Stimulated activated naive CD4-positive, alpha-beta T cell (primary cell): ENCODE measurements at regions not wholly inside any gene's neighbourhood (a gene's known extent, or its start where the extent isn't known, plus 50 kb on each side); places are given as distances from the start of the nearest gene placed in this dataset.
"Not testable (repeated sequence)": the region's sequence is repeated elsewhere in the genome, so short reads cannot be mapped to it uniquely, and the experiment has no call there.

Experiments used
- DNase-seq, 6 experiments: peaks; one replicate each; lab custom pipeline; 2025; lab: John Stamatoyannopoulos, UW

GRCh38 chr6:144534180-144534579 is 249.0 kb downstream of the UTRN start:
- no peak for DNase-seq

GRCh38 chr6:144535630-144536029 is 250.5 kb downstream of the UTRN start:
- no peak for DNase-seq

- DNase-seq: no peak
Measured at GRCh38 chr6:144536079-144536478, 250.9 kb downstream of the UTRN start.

GRCh38 chr6:144543006-144543871 is 258.1 kb downstream of the UTRN start:
- no peak for DNase-seq

GRCh38 chr6:144544266-144544830 is 259.2 kb downstream of the UTRN start:
- no peak for DNase-seq

- no peak for DNase-seq
Measured at GRCh38 chr6:144546807-144547206, 261.7 kb downstream of the UTRN start.

- no peak for DNase-seq
Measured at GRCh38 chr6:144547409-144547808, 262.3 kb downstream of the UTRN start.

GRCh38 chr6:144548536-144548935 is 263.4 kb downstream of the UTRN start:
- no peak for DNase-seq

GRCh38 chr6:144549837-144550747 is 265.0 kb downstream of the UTRN start:
- no peak for DNase-seq

- DNase-seq: no peak
Measured at GRCh38 chr6:144551339-144551738, 266.2 kb downstream of the UTRN start.

- no peak for DNase-seq
Measured at GRCh38 chr6:144555066-144555465, 269.9 kb downstream of the UTRN start.

- DNase-seq: peak in 3 of 6 experiments; percentile 44 to 57 (median 51)
Measured at GRCh38 chr6:144559865-144560593, 274.9 kb downstream of the UTRN start.

- no peak for DNase-seq
Measured at GRCh38 chr6:144561455-144562043, 276.4 kb downstream of the UTRN start.

GRCh38 chr6:144564202-144564601 is 279.1 kb downstream of the UTRN start:
- no peak for DNase-seq

GRCh38 chr6:144566868-144567615 is 281.9 kb downstream of the UTRN start:
- DNase-seq: no peak

GRCh38 chr6:144568241-144568640 is 283.1 kb downstream of the UTRN start:
- DNase-seq: no peak

GRCh38 chr6:144572541-144572940 is 287.4 kb downstream of the UTRN start:
- DNase-seq: not testable (repeated sequence)

- DNase-seq: no peak
Measured at GRCh38 chr6:144574796-144575195, 289.7 kb downstream of the UTRN start.

GRCh38 chr6:144575327-144575726 is 290.2 kb downstream of the UTRN start:
- no peak for DNase-seq

GRCh38 chr6:144576871-144577270 is 291.7 kb downstream of the UTRN start:
- no peak for DNase-seq
